Smooth muscle cell (in vitro differentiated cells): ENCODE measurements at regions not wholly inside any gene's neighbourhood (a gene's known extent, or its start where the extent isn't known, plus 50 kb on each side); places are given as distances from the start of the nearest gene placed in this dataset.

ENCODE experiments used
- DNase-seq: peaks from one replicate; lab custom pipeline; 2025; ENCODE audit not compliant: unreplicated experiment; lab: John Stamatoyannopoulos, UW
- H2AFZ ChIP-seq: fragments of 200-600 bp; sonication (generic); 2 replicates; pipeline ENCODE4 v1.6.0; 2016; ENCODE audit warnings: antibody characterized with exemption, low read depth, mild to moderate bottlenecking
- H3F3A ChIP-seq: fragments of 200-600 bp; sonication (generic); 2 replicates; pipeline ENCODE4 v1.6.0; 2017; ENCODE audit warnings: antibody characterized with exemption, low read depth
- H3K27ac ChIP-seq: fragments of 200-600 bp; sonication (generic); 2 replicates; pipeline ENCODE4 v1.5.1; 2016; ENCODE audit warnings: low read depth, mild to moderate bottlenecking
- H3K27me3 ChIP-seq: fragments of 200-600 bp; sonication (generic); 2 replicates; pipeline ENCODE4 v1.6.1; 2016; ENCODE audit warnings: low read depth, mild to moderate bottlenecking
- H3K36me3 ChIP-seq: fragments of 200-600 bp; sonication (generic); 2 replicates; pipeline ENCODE4 v1.5.1; 2016; ENCODE audit warnings: low read depth
- H3K4me1 ChIP-seq: fragments of 200-600 bp; sonication (generic); 2 replicates; pipeline ENCODE4 v1.5.1; 2016; ENCODE audit warnings: low read depth
- H3K4me2 ChIP-seq: fragments of 200-600 bp; sonication (generic); 2 replicates; pipeline ENCODE4 v1.6.0; 2016; ENCODE audit warnings: mild to moderate bottlenecking
- H3K4me3 ChIP-seq: fragments of 200-600 bp; sonication (generic); 2 replicates; pipeline ENCODE4 v1.5.1; 2016; ENCODE audit warnings: mild to moderate bottlenecking
- H3K79me2 ChIP-seq: fragments of 200-600 bp; sonication (generic); 2 replicates; pipeline ENCODE4 v1.6.0; 2016; ENCODE audit warnings: low read depth, mild to moderate bottlenecking
- H3K9ac ChIP-seq: fragments of 200-600 bp; sonication (generic); 2 replicates; pipeline ENCODE4 v1.6.0; 2016; ENCODE audit warnings: low read depth
- H3K9me3 ChIP-seq: fragments of 200-600 bp; sonication (generic); replicated peaks from 2 replicates; pipeline ENCODE4 v1.5.1; 2016; ENCODE audit warnings: low read depth
- H4K20me1 ChIP-seq: fragments of 200-600 bp; sonication (generic); 2 replicates; pipeline ENCODE4 v1.6.0; 2016; ENCODE audit warnings: low read depth
- CTCF ChIP-seq: fragments of 200-600 bp; sonication (generic); IDR thresholded peaks from 2 replicates; pipeline ENCODE4 v1.5.1; 2017; ENCODE audit warnings: borderline replicate concordance, mild to moderate bottlenecking, antibody characterized with exemption; ENCODE audit not compliant: insufficient read depth, poor library complexity, severe bottlenecking
- WGBS: methylation state at CpG from one replicate; pipeline ENCODE4 v1.1.7; 2016; ENCODE audit warnings: low lambda C conversion rate; 5-methylcytosine and 5-hydroxymethylcytosine counted together

GRCh38 chr17:13374203-13375143, 227.3 kb downstream of the HS3ST3A1 start:
- H3K27ac ChIP-seq: no peak overlapping the region
- no peaks in the 10 kb centered on the region for H3K4me1 ChIP-seq
- no peaks in the 10 kb centered on the region for H3K9me3 ChIP-seq
- no peak overlapping the region for H3K4me2 ChIP-seq
- no peak overlapping the region for H3K4me3 ChIP-seq
- H3K27me3 ChIP-seq: no peaks in the 10 kb centered on the region
- no peak overlapping the region for H2AFZ ChIP-seq
- WGBS: 85% methylated on average over 9 of the region's 9 CpGs
- no peaks in the 10 kb centered on the region for H3F3A ChIP-seq
- no peak for TF ChIP-seq CTCF
- no peaks in the 10 kb centered on the region for H3K79me2 ChIP-seq
- no peaks in the 10 kb centered on the region for H4K20me1 ChIP-seq
- H3K36me3 ChIP-seq: no peaks in the 10 kb centered on the region
- no peak overlapping the region for H3K9ac ChIP-seq
- DNase-seq: no peak

- Histone ChIP-seq H3K4me3 (no peak overlapping the region), H3K9me3 (no peaks in the 10 kb centered on the region), H3K4me1 (no peaks in the 10 kb centered on the region), H3F3A (no peaks in the 10 kb centered on the region), H4K20me1 (no peaks in the 10 kb centered on the region), H3K79me2 (no peaks in the 10 kb centered on the region), H2AFZ (no peak overlapping the region), H3K36me3 (no peaks in the 10 kb centered on the region), H3K9ac (no peak overlapping the region), H3K27me3 (no peaks in the 10 kb centered on the region), H3K4me2 (no peak overlapping the region), H3K27ac (no peak overlapping the region)
- WGBS: 93% methylated on average over 4 of the region's 4 CpGs
- TF ChIP-seq CTCF: no peak
- DNase-seq: no peak
These were observed 229.3 kb downstream of the HS3ST3A1 start for GRCh38 chr17:13372432-13372831.

- no peaks in the 10 kb centered on the region for H3K9me3 ChIP-seq
- no peak for DNase-seq
- no peak for TF ChIP-seq CTCF
- H4K20me1 ChIP-seq: no peaks in the 10 kb centered on the region
- no peak overlapping the region for H2AFZ ChIP-seq
- no peak overlapping the region for H3K4me3 ChIP-seq
- no peaks in the 10 kb centered on the region for H3K36me3 ChIP-seq
- H3K27me3 ChIP-seq: no peaks in the 10 kb centered on the region
- 83% methylated on average over 2 of the region's 2 CpGs for WGBS
- H3K79me2 ChIP-seq: no peaks in the 10 kb centered on the region
- H3K27ac ChIP-seq: no peak overlapping the region
- H3K4me2 ChIP-seq: no peak overlapping the region
- no peak overlapping the region for H3K9ac ChIP-seq
- H3K4me1 ChIP-seq: peaks cover 6% of the 10 kb centered on the region
- peaks cover 4% of the 10 kb centered on the region for H3F3A ChIP-seq
These were observed 234.6 kb downstream of the HS3ST3A1 start for GRCh38 chr17:13367154-13367553.

GRCh38 chr17:13365331-13365730, 236.4 kb downstream of the HS3ST3A1 start:
- no peak overlapping the region for H3K9ac ChIP-seq
- no peak overlapping the region for H2AFZ ChIP-seq
- DNase-seq: no peak
- H3F3A ChIP-seq: peaks cover 4% of the 10 kb centered on the region
- no peaks in the 10 kb centered on the region for H3K36me3 ChIP-seq
- no peak overlapping the region for H3K4me2 ChIP-seq
- TF ChIP-seq CTCF: no peak
- 84% methylated on average over 4 of the region's 4 CpGs for WGBS
- H4K20me1 ChIP-seq: no peaks in the 10 kb centered on the region
- H3K4me1 ChIP-seq: peaks cover 6% of the 10 kb centered on the region
- H3K79me2 ChIP-seq: no peaks in the 10 kb centered on the region
- no peaks in the 10 kb centered on the region for H3K27me3 ChIP-seq
- H3K9me3 ChIP-seq: no peaks in the 10 kb centered on the region
- no peak overlapping the region for H3K27ac ChIP-seq
- H3K4me3 ChIP-seq: no peak overlapping the region
